Panc1 (cell line): ENCODE measurements at regions not wholly inside any gene's neighbourhood (a gene's known extent, or its start where the extent isn't known, plus 50 kb on each side); places are given as distances from the start of the nearest gene placed in this dataset.

Experiments used
- POLR2AphosphoS5 ChIP-seq: IDR thresholded peaks from 2 replicates; pipeline ENCODE4 v1.6.1; 2012; ENCODE audit warnings: mild to moderate bottlenecking, low read depth, low read length, moderate library complexity
- TCF7L2 ChIP-seq: IDR thresholded peaks from 2 replicates; pipeline ENCODE4 v1.6.1; 2011; ENCODE audit warnings: mild to moderate bottlenecking, low read depth, low read length, inconsistent platforms
- TF ChIP-seq, protein P1 (sequence below): fragments of 450-650 bp; IDR thresholded peaks from 2 replicates; pipeline ENCODE4 v1.5.1; 2017; ENCODE audit warnings: mild to moderate bottlenecking
- TF ChIP-seq, protein P2 (sequence below), 2 experiments: IDR thresholded peaks; 2 replicates each; pipeline ENCODE4 v1.6.1; 2011 to 2012; ENCODE audit warnings: low read depth in 2 of 2, control low read depth in 1 of 2, low read length in 1 of 2, mild to moderate bottlenecking in 1 of 2, moderate library complexity in 1 of 2; ENCODE audit not compliant: insufficient read depth in 1 of 2

DNA sequence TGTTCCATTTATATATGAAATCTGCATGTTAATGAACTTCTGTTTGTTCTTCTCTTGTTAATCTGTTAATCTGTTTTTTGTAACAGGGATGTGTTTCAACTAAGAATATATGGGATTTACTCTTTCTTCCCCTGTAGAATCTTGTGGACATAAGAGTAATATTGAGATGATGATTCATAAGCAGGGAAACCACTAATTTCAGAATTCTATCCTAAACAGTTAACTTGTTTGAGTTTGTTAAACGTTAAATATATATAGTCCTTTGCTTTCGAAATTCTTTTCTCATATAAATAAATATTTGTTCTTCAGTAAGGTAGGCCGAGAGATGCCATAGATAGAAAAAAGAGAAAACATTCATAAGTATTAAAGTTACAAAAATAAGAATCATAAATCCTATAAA, 1052.2 kb upstream of the SPRY2 start:
- TF ChIP-seq, protein P1, sequence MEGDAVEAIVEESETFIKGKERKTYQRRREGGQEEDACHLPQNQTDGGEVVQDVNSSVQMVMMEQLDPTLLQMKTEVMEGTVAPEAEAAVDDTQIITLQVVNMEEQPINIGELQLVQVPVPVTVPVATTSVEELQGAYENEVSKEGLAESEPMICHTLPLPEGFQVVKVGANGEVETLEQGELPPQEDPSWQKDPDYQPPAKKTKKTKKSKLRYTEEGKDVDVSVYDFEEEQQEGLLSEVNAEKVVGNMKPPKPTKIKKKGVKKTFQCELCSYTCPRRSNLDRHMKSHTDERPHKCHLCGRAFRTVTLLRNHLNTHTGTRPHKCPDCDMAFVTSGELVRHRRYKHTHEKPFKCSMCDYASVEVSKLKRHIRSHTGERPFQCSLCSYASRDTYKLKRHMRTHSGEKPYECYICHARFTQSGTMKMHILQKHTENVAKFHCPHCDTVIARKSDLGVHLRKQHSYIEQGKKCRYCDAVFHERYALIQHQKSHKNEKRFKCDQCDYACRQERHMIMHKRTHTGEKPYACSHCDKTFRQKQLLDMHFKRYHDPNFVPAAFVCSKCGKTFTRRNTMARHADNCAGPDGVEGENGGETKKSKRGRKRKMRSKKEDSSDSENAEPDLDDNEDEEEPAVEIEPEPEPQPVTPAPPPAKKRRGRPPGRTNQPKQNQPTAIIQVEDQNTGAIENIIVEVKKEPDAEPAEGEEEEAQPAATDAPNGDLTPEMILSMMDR = no peak
- TF ChIP-seq TCF7L2 (no peak), POLR2AphosphoS5 (no peak)
- TF ChIP-seq, protein P2, sequence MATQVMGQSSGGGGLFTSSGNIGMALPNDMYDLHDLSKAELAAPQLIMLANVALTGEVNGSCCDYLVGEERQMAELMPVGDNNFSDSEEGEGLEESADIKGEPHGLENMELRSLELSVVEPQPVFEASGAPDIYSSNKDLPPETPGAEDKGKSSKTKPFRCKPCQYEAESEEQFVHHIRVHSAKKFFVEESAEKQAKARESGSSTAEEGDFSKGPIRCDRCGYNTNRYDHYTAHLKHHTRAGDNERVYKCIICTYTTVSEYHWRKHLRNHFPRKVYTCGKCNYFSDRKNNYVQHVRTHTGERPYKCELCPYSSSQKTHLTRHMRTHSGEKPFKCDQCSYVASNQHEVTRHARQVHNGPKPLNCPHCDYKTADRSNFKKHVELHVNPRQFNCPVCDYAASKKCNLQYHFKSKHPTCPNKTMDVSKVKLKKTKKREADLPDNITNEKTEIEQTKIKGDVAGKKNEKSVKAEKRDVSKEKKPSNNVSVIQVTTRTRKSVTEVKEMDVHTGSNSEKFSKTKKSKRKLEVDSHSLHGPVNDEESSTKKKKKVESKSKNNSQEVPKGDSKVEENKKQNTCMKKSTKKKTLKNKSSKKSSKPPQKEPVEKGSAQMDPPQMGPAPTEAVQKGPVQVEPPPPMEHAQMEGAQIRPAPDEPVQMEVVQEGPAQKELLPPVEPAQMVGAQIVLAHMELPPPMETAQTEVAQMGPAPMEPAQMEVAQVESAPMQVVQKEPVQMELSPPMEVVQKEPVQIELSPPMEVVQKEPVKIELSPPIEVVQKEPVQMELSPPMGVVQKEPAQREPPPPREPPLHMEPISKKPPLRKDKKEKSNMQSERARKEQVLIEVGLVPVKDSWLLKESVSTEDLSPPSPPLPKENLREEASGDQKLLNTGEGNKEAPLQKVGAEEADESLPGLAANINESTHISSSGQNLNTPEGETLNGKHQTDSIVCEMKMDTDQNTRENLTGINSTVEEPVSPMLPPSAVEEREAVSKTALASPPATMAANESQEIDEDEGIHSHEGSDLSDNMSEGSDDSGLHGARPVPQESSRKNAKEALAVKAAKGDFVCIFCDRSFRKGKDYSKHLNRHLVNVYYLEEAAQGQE (IDR thresholded peaks at IDR 0.05; ENCODE audit: insufficient read depth in 1 of 2, low read depth in 2 of 2, low read length in 1 of 2) = no peak
